ENCODE measurements at regions not wholly inside any gene's neighbourhood (a gene's known extent, or its start where the extent isn't known, plus 50 kb on each side); places are given as distances from the start of the nearest gene placed in this dataset.
"Not testable (repeated sequence)": the region's sequence is repeated elsewhere in the genome, so short reads cannot be mapped to it uniquely, and the experiment has no call there.

GRCh38 chrX:131424895-131425294 lies 119.0 kb upstream of the OR13H1 start:
- no peak overlapping the region for H3K4ac ChIP-seq (ENCODE audit: low read depth, low read length)
- DNase-seq: no peak
- no peak overlapping the region for H2BK12ac ChIP-seq (ENCODE audit: low read length)
- no peak overlapping the region for H4K8ac ChIP-seq (ENCODE audit: low read depth, low read length)
- H2AFZ ChIP-seq (ENCODE audit: insufficient read depth, low read length, poor library complexity): no peak overlapping the region
- H4K91ac ChIP-seq (ENCODE audit: low read depth, low read length): no peak overlapping the region
- H3K27ac ChIP-seq (ENCODE audit: low read depth, low read length): no peak overlapping the region
- H3K27me3 ChIP-seq (ENCODE audit: insufficient read depth, low read length): no peaks in the 10 kb centered on the region
- H3K36me3 ChIP-seq (ENCODE audit: control insufficient read depth in 1 of 2, insufficient read depth in 2 of 2, low read length in 2 of 2): no peaks in the 10 kb centered on the region
- H3K23ac ChIP-seq (ENCODE audit: low read length): no peak overlapping the region
- H3K18ac ChIP-seq (ENCODE audit: low read length): no peak overlapping the region
- no peak overlapping the region for H4K12ac ChIP-seq (ENCODE audit: low read depth, low read length)
- H3K79me2 ChIP-seq (ENCODE audit: control insufficient read depth, insufficient read depth, low read length, poor library complexity): no peaks in the 10 kb centered on the region
- H3K14ac ChIP-seq (ENCODE audit: low read length): no peak overlapping the region
- no peak overlapping the region for H2BK120ac ChIP-seq (ENCODE audit: insufficient read depth, low read length, poor library complexity)
- no peaks in the 10 kb centered on the region for H3K79me1 ChIP-seq (ENCODE audit: low read length)
- no peak overlapping the region for H2BK5ac ChIP-seq (ENCODE audit: low read depth, low read length, poor library complexity)
- no peak overlapping the region for H3K4me2 ChIP-seq (ENCODE audit: low read length)
- H3K4me3 ChIP-seq (ENCODE audit: low read depth, low read length): no peak overlapping the region
- H2AK5ac ChIP-seq (ENCODE audit: low read length): no peak overlapping the region
- H3K4me1 ChIP-seq (ENCODE audit: control insufficient read depth in 1 of 2, insufficient read depth in 2 of 2, low read length in 2 of 2): no peaks in the 10 kb centered on the region
- no peaks in the 10 kb centered on the region for H3K9me3 ChIP-seq (ENCODE audit: insufficient read depth, low read depth, low read length)
- WGBS (ENCODE audit: extremely low coverage, insufficient coverage, insufficient read length): no CpG with 5 or more reads among the region's 2 CpGs
- no peak overlapping the region for H3K9ac ChIP-seq (ENCODE audit: low read length)

GRCh38 chrX:131430465-131430864 lies 113.4 kb upstream of the OR13H1 start:
- not testable (repeated sequence) for H3K4me3 ChIP-seq (ENCODE audit: low read depth, low read length); H3K18ac ChIP-seq (ENCODE audit: low read length); H3K79me2 ChIP-seq (ENCODE audit: control insufficient read depth, insufficient read depth, low read length, poor library complexity); H3K4me1 ChIP-seq (ENCODE audit: control insufficient read depth in 1 of 2, insufficient read depth in 2 of 2, low read length in 2 of 2); H4K91ac ChIP-seq (ENCODE audit: low read depth, low read length); H3K4me2 ChIP-seq (ENCODE audit: low read length); H3K14ac ChIP-seq (ENCODE audit: low read length); H3K23ac ChIP-seq (ENCODE audit: low read length); H2AFZ ChIP-seq (ENCODE audit: insufficient read depth, low read length, poor library complexity); H2BK5ac ChIP-seq (ENCODE audit: low read depth, low read length, poor library complexity); H4K8ac ChIP-seq (ENCODE audit: low read depth, low read length); DNase-seq; H2BK12ac ChIP-seq (ENCODE audit: low read length); H3K27ac ChIP-seq (ENCODE audit: low read depth, low read length); H3K36me3 ChIP-seq (ENCODE audit: control insufficient read depth in 1 of 2, insufficient read depth in 2 of 2, low read length in 2 of 2); H3K79me1 ChIP-seq (ENCODE audit: low read length); H4K12ac ChIP-seq (ENCODE audit: low read depth, low read length); H2AK5ac ChIP-seq (ENCODE audit: low read length); H3K4ac ChIP-seq (ENCODE audit: low read depth, low read length); H3K9ac ChIP-seq (ENCODE audit: low read length); H3K9me3 ChIP-seq (ENCODE audit: insufficient read depth, low read depth, low read length); H2BK120ac ChIP-seq (ENCODE audit: insufficient read depth, low read length, poor library complexity); H3K27me3 ChIP-seq (ENCODE audit: insufficient read depth, low read length)
- no CpG with 5 or more reads among the region's 1 CpG for WGBS (ENCODE audit: extremely low coverage, insufficient coverage, insufficient read length)

- H3K18ac ChIP-seq (ENCODE audit: low read length): no peak overlapping the region
- H3K23ac ChIP-seq (ENCODE audit: low read length): no peak overlapping the region
- H2BK5ac ChIP-seq (ENCODE audit: low read depth, low read length, poor library complexity): no peak overlapping the region
- H3K79me2 ChIP-seq (ENCODE audit: control insufficient read depth, insufficient read depth, low read length, poor library complexity): no peaks in the 10 kb centered on the region
- H2AK5ac ChIP-seq (ENCODE audit: low read length): no peak overlapping the region
- peak in 1 of 2 donors; percentile 3 for DNase-seq
- no peak overlapping the region for H2BK120ac ChIP-seq (ENCODE audit: insufficient read depth, low read length, poor library complexity)
- H3K4me3 ChIP-seq (ENCODE audit: low read depth, low read length): no peak overlapping the region
- no peak overlapping the region for H4K8ac ChIP-seq (ENCODE audit: low read depth, low read length)
- H3K4ac ChIP-seq (ENCODE audit: low read depth, low read length): no peak overlapping the region
- H3K4me1 ChIP-seq (ENCODE audit: control insufficient read depth in 1 of 2, insufficient read depth in 2 of 2, low read length in 2 of 2): no peaks in the 10 kb centered on the region
- no peak overlapping the region for H4K91ac ChIP-seq (ENCODE audit: low read depth, low read length)
- no peak overlapping the region for H2AFZ ChIP-seq (ENCODE audit: insufficient read depth, low read length, poor library complexity)
- no peaks in the 10 kb centered on the region for H3K9me3 ChIP-seq (ENCODE audit: insufficient read depth, low read depth, low read length)
- H3K9ac ChIP-seq (ENCODE audit: low read length): no peak overlapping the region
- no peak overlapping the region for H3K4me2 ChIP-seq (ENCODE audit: low read length)
- no peak overlapping the region for H3K27ac ChIP-seq (ENCODE audit: low read depth, low read length)
- no peak overlapping the region for H2BK12ac ChIP-seq (ENCODE audit: low read length)
- no peaks in the 10 kb centered on the region for H3K36me3 ChIP-seq (ENCODE audit: control insufficient read depth in 1 of 2, insufficient read depth in 2 of 2, low read length in 2 of 2)
- H3K14ac ChIP-seq (ENCODE audit: low read length): no peak overlapping the region
- no peak overlapping the region for H4K12ac ChIP-seq (ENCODE audit: low read depth, low read length)
- H3K79me1 ChIP-seq (ENCODE audit: low read length): no peaks in the 10 kb centered on the region
- no peaks in the 10 kb centered on the region for H3K27me3 ChIP-seq (ENCODE audit: insufficient read depth, low read length)
- no CpG with 5 or more reads among the region's 2 CpGs for WGBS (ENCODE audit: extremely low coverage, insufficient coverage, insufficient read length)
Measured at GRCh38 chrX:131441033-131441432, 102.8 kb upstream of the OR13H1 start.

DNA sequence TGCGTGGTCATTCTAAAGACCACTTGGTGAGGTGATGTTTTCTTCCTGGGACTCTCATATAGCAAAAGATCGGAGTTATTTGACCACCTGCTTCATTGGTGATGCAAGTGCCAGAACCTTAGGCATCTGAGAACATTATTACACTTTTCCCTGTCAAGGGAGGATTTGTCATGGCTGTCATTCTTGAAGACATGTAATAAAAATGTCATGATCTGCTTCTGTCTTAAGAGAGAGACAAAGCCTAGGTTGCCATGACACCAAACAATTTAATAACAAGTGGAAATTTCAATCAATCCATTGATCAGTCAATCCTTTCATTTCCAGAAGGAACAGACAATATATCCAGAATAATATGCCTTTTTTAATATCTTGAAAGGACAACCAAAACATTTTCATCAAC lies 97.9 kb upstream of the OR13H1 start:
- Histone ChIP-seq H3K14ac (ENCODE audit: low read length) (no peak overlapping the region), H3K27me3 (ENCODE audit: insufficient read depth, low read length) (no peaks in the 10 kb centered on the region), H2AFZ (ENCODE audit: insufficient read depth, low read length, poor library complexity) (no peak overlapping the region), H3K23ac (ENCODE audit: low read length) (no peak overlapping the region), H3K79me1 (ENCODE audit: low read length) (no peaks in the 10 kb centered on the region), H3K9me3 (ENCODE audit: insufficient read depth, low read depth, low read length) (no peaks in the 10 kb centered on the region), H3K4me1 (ENCODE audit: control insufficient read depth in 1 of 2, insufficient read depth in 2 of 2, low read length in 2 of 2) (no peaks in the 10 kb centered on the region), H4K12ac (ENCODE audit: low read depth, low read length) (no peak overlapping the region), H3K9ac (ENCODE audit: low read length) (no peak overlapping the region), H3K79me2 (ENCODE audit: control insufficient read depth, insufficient read depth, low read length, poor library complexity) (no peaks in the 10 kb centered on the region), H3K4ac (ENCODE audit: low read depth, low read length) (no peak overlapping the region), H3K36me3 (ENCODE audit: control insufficient read depth in 1 of 2, insufficient read depth in 2 of 2, low read length in 2 of 2) (no peaks in the 10 kb centered on the region), H3K4me3 (ENCODE audit: low read depth, low read length) (no peak overlapping the region), H3K4me2 (ENCODE audit: low read length) (no peak overlapping the region), H2BK12ac (ENCODE audit: low read length) (no peak overlapping the region), H3K18ac (ENCODE audit: low read length) (no peak overlapping the region), H2BK120ac (ENCODE audit: insufficient read depth, low read length, poor library complexity) (no peak overlapping the region), H4K8ac (ENCODE audit: low read depth, low read length) (no peak overlapping the region), H2BK5ac (ENCODE audit: low read depth, low read length, poor library complexity) (no peak overlapping the region), H4K91ac (ENCODE audit: low read depth, low read length) (no peak overlapping the region), H3K27ac (ENCODE audit: low read depth, low read length) (no peak overlapping the region), H2AK5ac (ENCODE audit: low read length) (no peak overlapping the region)
- no peak for DNase-seq
- WGBS (ENCODE audit: extremely low coverage, insufficient coverage, insufficient read length): no CpG with 5 or more reads among the region's 2 CpGs
